H9 (cell line): ENCODE measurements at regions not wholly inside any gene's neighbourhood (a gene's known extent, or its start where the extent isn't known, plus 50 kb on each side); places are given as distances from the start of the nearest gene placed in this dataset.

ENCODE experiments used
- DNase-seq: peaks from one replicate; pipeline ENCODE4 v3.0.0-alpha.2; 2017
- H2AFZ ChIP-seq: one replicate; pipeline ENCODE4 v1.6.1; 2013; ENCODE audit warnings: mild to moderate bottlenecking, low read length, control low read depth, moderate library complexity
- H2AK5ac ChIP-seq: 2 replicates; pipeline ENCODE4 v1.6.1; 2013; ENCODE audit warnings: low read length, control low read depth, mixed read lengths; ENCODE audit not compliant: insufficient read length
- H2BK120ac ChIP-seq: one replicate; pipeline ENCODE4 v1.6.1; 2013; ENCODE audit warnings: low read depth, mild to moderate bottlenecking, low read length, control low read depth, inconsistent platforms; ENCODE audit not compliant: poor library complexity, severe bottlenecking
- H2BK12ac ChIP-seq: 2 replicates; pipeline ENCODE4 v1.6.1; 2013; ENCODE audit warnings: low read length, control low read depth, mixed read lengths, low read depth; ENCODE audit not compliant: insufficient read length
- H2BK15ac ChIP-seq: 2 replicates; pipeline ENCODE4 v1.6.1; 2013; ENCODE audit warnings: low read depth, low read length, control low read depth
- H2BK20ac ChIP-seq: one replicate; pipeline ENCODE4 v1.6.1; 2013; ENCODE audit warnings: low read depth, mild to moderate bottlenecking, low read length, control low read depth, inconsistent platforms; ENCODE audit not compliant: poor library complexity, severe bottlenecking
- H2BK5ac ChIP-seq: 2 replicates; pipeline ENCODE4 v1.6.1; 2013; ENCODE audit warnings: low read length, control low read depth, mixed read lengths; ENCODE audit not compliant: insufficient read length
- H3K14ac ChIP-seq: 2 replicates; pipeline ENCODE4 v1.6.1; 2013; ENCODE audit warnings: low read length, control low read depth; ENCODE audit not compliant: insufficient read depth
- H3K18ac ChIP-seq: 2 replicates; pipeline ENCODE4 v1.6.1; 2013; ENCODE audit warnings: low read depth, mild to moderate bottlenecking, mixed read lengths, low read length, control low read depth; ENCODE audit not compliant: insufficient read length
- H3K23ac ChIP-seq: 2 replicates; pipeline ENCODE4 v1.6.1; 2013; ENCODE audit warnings: low read length, control low read depth, mixed read lengths, low read depth; ENCODE audit not compliant: insufficient read length
- H3K23me2 ChIP-seq: 2 replicates; pipeline ENCODE4 v1.6.1; 2013; ENCODE audit warnings: low read depth, mild to moderate bottlenecking, mixed read lengths, low read length, control low read depth; ENCODE audit not compliant: insufficient read length, poor library complexity, severe bottlenecking
- H3K27ac ChIP-seq: 2 replicates; pipeline ENCODE4 v1.5.1; 2013; ENCODE audit warnings: low read length, control low read depth, mixed read lengths, low read depth; ENCODE audit not compliant: insufficient read length
- H3K27me3 ChIP-seq: 2 replicates; pipeline ENCODE4 v1.6.1; 2013; ENCODE audit warnings: low read length, control low read depth, inconsistent platforms; ENCODE audit not compliant: insufficient read depth
- H3K4ac ChIP-seq: 2 replicates; pipeline ENCODE4 v1.6.1; 2013; ENCODE audit warnings: low read depth, mild to moderate bottlenecking, control low read depth, inconsistent platforms, low read length, moderate library complexity
- H3K4me1 ChIP-seq: 2 replicates; pipeline ENCODE4 v1.6.1; 2013; ENCODE audit warnings: low read length, control low read depth, inconsistent platforms; ENCODE audit not compliant: insufficient read depth
- H3K4me2 ChIP-seq: 2 replicates; pipeline ENCODE4 v1.6.1; 2013; ENCODE audit warnings: low read length, control low read depth, mixed read lengths; ENCODE audit not compliant: insufficient read length, insufficient read depth
- H3K56ac ChIP-seq: 2 replicates; pipeline ENCODE4 v1.6.1; 2013; ENCODE audit warnings: low read depth, mild to moderate bottlenecking, mixed read lengths, low read length, control low read depth; ENCODE audit not compliant: insufficient read length
- H3K79me1 ChIP-seq: 2 replicates; pipeline ENCODE4 v1.6.1; 2013; ENCODE audit warnings: low read depth, mild to moderate bottlenecking, moderate library complexity, low read length, control low read depth, inconsistent platforms; ENCODE audit not compliant: insufficient read depth, poor library complexity, severe bottlenecking
- H3K79me2 ChIP-seq: 2 replicates; pipeline ENCODE4 v1.6.1; 2013; ENCODE audit warnings: low read length, control low read depth, inconsistent platforms; ENCODE audit not compliant: insufficient read depth
- H3K9ac ChIP-seq: 2 replicates; pipeline ENCODE4 v1.6.1; 2013; ENCODE audit warnings: low read length, control low read depth, mixed read lengths; ENCODE audit not compliant: insufficient read length; ENCODE audit errors: extremely low read depth
- H3K9me3 ChIP-seq: one replicate; pipeline ENCODE4 v1.6.1; 2013; ENCODE audit warnings: low read depth, low read length, inconsistent platforms; ENCODE audit not compliant: control insufficient read depth
- H3T11ph ChIP-seq: one replicate; pipeline ENCODE4 v1.6.1; 2013; ENCODE audit warnings: mild to moderate bottlenecking, low read length, control low read depth, inconsistent platforms
- H4K20me1 ChIP-seq: one replicate; pipeline ENCODE4 v1.6.1; 2013; ENCODE audit not compliant: control insufficient read depth, insufficient read length, insufficient read depth
- H4K5ac ChIP-seq: 2 replicates; pipeline ENCODE4 v1.6.1; 2013; ENCODE audit warnings: low read depth, mild to moderate bottlenecking, mixed read lengths, low read length, control low read depth; ENCODE audit not compliant: insufficient read length
- H4K8ac ChIP-seq: replicated peaks from 2 replicates; pipeline ENCODE4 v1.6.1; 2013; ENCODE audit warnings: low read length, control low read depth, mixed read lengths, low read depth; ENCODE audit not compliant: insufficient read length
- H4K91ac ChIP-seq: 2 replicates; pipeline ENCODE4 v1.6.1; 2013; ENCODE audit warnings: low read depth, mild to moderate bottlenecking, moderate library complexity, mixed read lengths, low read length, control low read depth; ENCODE audit not compliant: insufficient read length
- H3K27ac Mint-ChIP-seq, 3 experiments: 2 replicates in 2 of 3; 3 replicates in 1 of 3; pipeline ENCODE4 v1.8.0; 2020 to 2021; ENCODE audit warnings: mixed read lengths in 3 of 3, mild to moderate bottlenecking in 1 of 3, moderate library complexity in 1 of 3
- H3K27me3 Mint-ChIP-seq: 2 replicates; pipeline ENCODE4 v1.8.0; 2021; ENCODE audit warnings: low read depth, mild to moderate bottlenecking, moderate library complexity, mixed read lengths
- H3K36me3 Mint-ChIP-seq, 3 experiments: 2 replicates in 2 of 3; 3 replicates in 1 of 3; pipeline ENCODE4 v1.8.0; 2020 to 2021; ENCODE audit warnings: low read depth in 3 of 3, mixed read lengths in 3 of 3; ENCODE audit not compliant: insufficient read depth in 1 of 3
- H3K4me1 Mint-ChIP-seq, 2 experiments: 2 replicates each; pipeline ENCODE4 v1.8.0; 2020; ENCODE audit warnings: mixed read lengths in 2 of 2
- H3K4me3 Mint-ChIP-seq, 2 experiments: 2 replicates in 1 of 2; 3 replicates in 1 of 2; pipeline ENCODE4 v1.8.0; 2020 to 2021; ENCODE audit warnings: mild to moderate bottlenecking in 2 of 2, mixed read lengths in 2 of 2, moderate library complexity in 1 of 2
- H3K9me3 Mint-ChIP-seq, 2 experiments: 2 replicates in 1 of 2; 3 replicates in 1 of 2; pipeline ENCODE4 v1.8.0; 2020; ENCODE audit warnings: mild to moderate bottlenecking in 2 of 2, mixed read lengths in 2 of 2, moderate library complexity in 1 of 2
- CTCF ChIP-seq: fragments of 200-600 bp; sonication (generic); conservative IDR thresholded peaks from 3 replicates; pipeline ENCODE4 v1.8.0; 2021; ENCODE audit warnings: antibody characterized with exemption, mild to moderate bottlenecking
- WGBS: extraction: QIAGEN DNeasy Blood & Tissue Kit; methylation state at CpG from one replicate; pipeline ENCODE4 v1.1.7; 2013; ENCODE audit warnings: missing lambda C conversion rate, low lambda C conversion rate, mixed read lengths; ENCODE audit not compliant: insufficient read length; ENCODE audit errors: extremely low coverage; 5-methylcytosine and 5-hydroxymethylcytosine counted together

DNA sequence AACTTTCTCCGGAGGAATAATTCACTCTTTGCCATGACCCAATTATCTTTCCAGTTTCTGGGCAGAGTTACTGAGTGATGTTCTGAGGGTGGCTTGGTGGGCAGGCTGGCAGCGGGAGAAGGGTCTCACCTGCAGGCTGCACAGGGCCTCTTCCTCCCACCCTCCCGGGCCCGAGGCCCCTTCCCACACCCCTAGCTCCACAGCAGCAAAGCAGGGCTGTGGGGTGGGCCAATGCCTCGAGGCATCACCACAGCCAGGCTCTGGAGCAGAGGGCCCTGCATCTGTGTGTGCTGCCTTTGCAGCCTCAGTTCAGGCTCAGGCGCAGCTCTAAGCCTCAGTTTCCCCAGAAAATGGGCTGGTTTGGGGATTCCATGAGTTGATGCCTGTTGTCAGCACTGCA, 120.2 kb upstream of the FOXD4L5 start:
- no peak overlapping the region for H2BK120ac ChIP-seq
- Mint-ChIP-seq H3K27me3 (peaks cover 5% of the 10 kb centered on the region), H3K4me1 (no peaks in the 10 kb centered on the region), H3K4me3 (no peak overlapping the region), H3K9me3 (peaks cover 79 to 89% of the 10 kb centered on the region in 2 experiments), H3K36me3 (peaks cover 18 to 39% (median 25%) of the 10 kb centered on the region in 3 experiments; a peak in 6 of 7 replicates), H3K27ac (no peak overlapping the region)
- H3K18ac ChIP-seq, result no peak overlapping the region
- H3K14ac ChIP-seq, result no peak overlapping the region
- no peak overlapping the region for H3K23ac ChIP-seq
- H3K9ac ChIP-seq, result no peak overlapping the region
- TF ChIP-seq CTCF, result no peak
- H3K23me2 ChIP-seq, result no peaks in the 10 kb centered on the region
- no CpG with 5 or more reads among the region's 6 CpGs for WGBS
- H2BK12ac ChIP-seq, result no peak overlapping the region
- H3K4me2 ChIP-seq, result no peak overlapping the region
- no peaks in the 10 kb centered on the region for H3K79me2 ChIP-seq
- H3K4ac ChIP-seq, result no peak overlapping the region
- H2BK20ac ChIP-seq, result no peak overlapping the region
- no peaks in the 10 kb centered on the region for H3K27me3 ChIP-seq
- no peak for DNase-seq
- H4K5ac ChIP-seq, result no peak overlapping the region
- no peak overlapping the region for H3T11ph ChIP-seq
- H3K79me1 ChIP-seq, result no peaks in the 10 kb centered on the region
- no peak overlapping the region for H4K91ac ChIP-seq
- no peak overlapping the region for H2AFZ ChIP-seq
- H2BK15ac ChIP-seq, result no peak overlapping the region
- H4K20me1 ChIP-seq, result no peaks in the 10 kb centered on the region
- H3K9me3 ChIP-seq, result peaks cover 56% of the 10 kb centered on the region
- H2AK5ac ChIP-seq, result no peak overlapping the region
- no peaks in the 10 kb centered on the region for H3K4me1 ChIP-seq
- no peak overlapping the region for H3K27ac ChIP-seq
- H2BK5ac ChIP-seq, result no peak overlapping the region
- no peak overlapping the region for H3K56ac ChIP-seq
- H4K8ac ChIP-seq, result no peak overlapping the region
